IPS-NIHi7 (cell line): ENCODE measurements at regions not wholly inside any gene's neighbourhood (a gene's known extent, or its start where the extent isn't known, plus 50 kb on each side); places are given as distances from the start of the nearest gene placed in this dataset.
A peak's percentile ranks its signal among the peaks of the same experiment; 100 is the strongest.
"Not testable (repeated sequence)": the region's sequence is repeated elsewhere in the genome, so short reads cannot be mapped to it uniquely, and the experiment has no call there.

ENCODE experiments used
- DNase-seq: peaks from one replicate; pipeline ENCODE4 v3.0.0; 2012; ENCODE audit warnings: mixed read lengths; ENCODE audit errors: extremely low spot score

GRCh38 chr11:87645626-87646025 is 529.6 kb downstream of the RAB38 start:
- no peak for DNase-seq

GRCh38 chr11:87639753-87640364 is 535.4 kb downstream of the RAB38 start:
- no peak for DNase-seq

GRCh38 chr11:87635001-87635400 is 540.2 kb downstream of the RAB38 start:
- DNase-seq = no peak

- DNase-seq = no peak
Measured at GRCh38 chr11:87634331-87634730, 540.9 kb downstream of the RAB38 start.

- no peak for DNase-seq
Measured at GRCh38 chr11:87628957-87629356, 546.3 kb downstream of the RAB38 start.

GRCh38 chr11:87628026-87628580 is 547.1 kb downstream of the RAB38 start:
- peak; percentile 28 for DNase-seq

- not testable (repeated sequence) for DNase-seq
Measured at GRCh38 chr11:87623531-87624365, 551.5 kb downstream of the RAB38 start.

- DNase-seq = no peak
Measured at GRCh38 chr11:87616511-87616910, 558.7 kb downstream of the RAB38 start.

GRCh38 chr11:87604350-87604749 is 566.6 kb downstream of the TMEM135 start:
- DNase-seq = no peak

- DNase-seq = no peak
Measured at GRCh38 chr11:87603887-87604286, 566.2 kb downstream of the TMEM135 start.

GRCh38 chr11:87602776-87603175 is 565.0 kb downstream of the TMEM135 start:
- DNase-seq = no peak

GRCh38 chr11:87600938-87601337 is 563.2 kb downstream of the TMEM135 start:
- no peak for DNase-seq

- no peak for DNase-seq
Measured at GRCh38 chr11:87597725-87598124, 560.0 kb downstream of the TMEM135 start.

GRCh38 chr11:87596176-87596575 is 558.4 kb downstream of the TMEM135 start:
- DNase-seq = no peak

- DNase-seq = no peak
Measured at GRCh38 chr11:87589082-87589481, 551.3 kb downstream of the TMEM135 start.

GRCh38 chr11:87585613-87586012 is 547.9 kb downstream of the TMEM135 start:
- DNase-seq = not testable (repeated sequence)

GRCh38 chr11:87583931-87584330 is 546.2 kb downstream of the TMEM135 start:
- DNase-seq = no peak

GRCh38 chr11:87575088-87575487 is 537.4 kb downstream of the TMEM135 start:
- no peak for DNase-seq

GRCh38 chr11:87574193-87574592 is 536.5 kb downstream of the TMEM135 start:
- DNase-seq = no peak

- no peak for DNase-seq
Measured at GRCh38 chr11:87573708-87574107, 536.0 kb downstream of the TMEM135 start.

- DNase-seq = no peak
Measured at GRCh38 chr11:87572881-87573280, 535.1 kb downstream of the TMEM135 start.

GRCh38 chr11:87560352-87560751 is 522.6 kb downstream of the TMEM135 start:
- no peak for DNase-seq

- not testable (repeated sequence) for DNase-seq
Measured at GRCh38 chr11:87559852-87560251, 522.1 kb downstream of the TMEM135 start.
